ENCODE measurements at regions not wholly inside any gene's neighbourhood (a gene's known extent, or its start where the extent isn't known, plus 50 kb on each side); places are given as distances from the start of the nearest gene placed in this dataset.

- no peak for TF ChIP-seq ZNF311 (CRISPR knock-in tag; IDR thresholded peaks at IDR 0.05)
- no peaks in the 10 kb centered on the region for H3K27me3 ChIP-seq (ENCODE audit: control insufficient read depth in 2 of 2, insufficient read depth in 2 of 2, low read length in 2 of 2)
- no peaks in the 10 kb centered on the region for H3K79me2 ChIP-seq (ENCODE audit: control insufficient read depth, insufficient read depth, low read length)
- no peaks in the 10 kb centered on the region for H3K36me3 ChIP-seq (ENCODE audit: control insufficient read depth, insufficient read depth, low read length)
- WGBS (ENCODE audit: insufficient coverage, low coverage, missing lambda C conversion rate): 0% methylated on average over 2 of the region's 2 CpGs
- FAIRE-seq (no peak), DNase-seq (ENCODE audit: extremely low read depth in 1 of 4, low spot score in 3 of 4) (no peak), ATAC-seq (no peak)
- no peak overlapping the region for H3K4me3 ChIP-seq
- H3K4me1 ChIP-seq (replicated peaks in 1 of 2; ENCODE audit: control insufficient read depth in 2 of 2, insufficient read depth in 2 of 2, low read length in 2 of 2): no peaks in the 10 kb centered on the region
- ChIA-PET POLR2A (no interaction called here), CTCF (ENCODE audit: low intra/inter-chr PET ratio) (no interaction called here)
- H3K4me2 ChIP-seq (ENCODE audit: insufficient read depth, low read length): no peak overlapping the region
- H3K9me3 ChIP-seq (replicated peaks; ENCODE audit: control insufficient read depth, insufficient read depth, low read depth, low read length): no peaks in the 10 kb centered on the region
- intact Hi-C loops (cut with micrococcal nuclease) (no loop called here), in situ Hi-C loops (cut with MboI) (no loop called here)
- no peak overlapping the region for H2AFZ ChIP-seq (ENCODE audit: low read depth, low read length)
- H4K20me1 ChIP-seq (replicated peaks; ENCODE audit: control insufficient read depth, insufficient read depth, low read length): no peaks in the 10 kb centered on the region
- H3K27ac ChIP-seq (ENCODE audit: extremely low read depth, low read depth, low read length): no peak overlapping the region
- no peaks in the 10 kb centered on the region for H3K9me1 ChIP-seq (ENCODE audit: control insufficient read depth, insufficient read depth, low read length)
- no peak overlapping the region for H3K9ac ChIP-seq (ENCODE audit: insufficient read depth in 1 of 2, low read depth in 2 of 2, low read length in 2 of 2)
- no TSS peak for BruUV-seq (replicated peaks)
These were observed 326.9 kb upstream of the NECTIN3 start for GRCh38 chr3:110744723-110745122.

GRCh38 chr3:110749006-110749405, 322.6 kb upstream of the NECTIN3 start:
- BruUV-seq (replicated peaks): no TSS peak
- H3K9ac ChIP-seq (ENCODE audit: insufficient read depth in 1 of 2, low read depth in 2 of 2, low read length in 2 of 2): no peak overlapping the region
- CTCF ChIA-PET (ENCODE audit: low intra/inter-chr PET ratio): no interaction called here
- DNase-seq (ENCODE audit: extremely low read depth in 1 of 4, low spot score in 3 of 4) (no peak), FAIRE-seq (no peak), ATAC-seq (no peak)
- no peaks in the 10 kb centered on the region for H3K9me1 ChIP-seq (ENCODE audit: control insufficient read depth, insufficient read depth, low read length)
- H3K27ac ChIP-seq (ENCODE audit: extremely low read depth, low read depth, low read length): no peak overlapping the region
- no peaks in the 10 kb centered on the region for H3K79me2 ChIP-seq (ENCODE audit: control insufficient read depth, insufficient read depth, low read length)
- in situ Hi-C loops (cut with MboI): no loop called here
- 3% methylated on average over 6 of the region's 6 CpGs for WGBS (ENCODE audit: insufficient coverage, low coverage, missing lambda C conversion rate)
- POLR2A ChIA-PET: no interaction called here
- no peaks in the 10 kb centered on the region for H3K9me3 ChIP-seq (replicated peaks; ENCODE audit: control insufficient read depth, insufficient read depth, low read depth, low read length)
- H3K36me3 ChIP-seq (ENCODE audit: control insufficient read depth, insufficient read depth, low read length): no peaks in the 10 kb centered on the region
- H4K20me1 ChIP-seq (replicated peaks; ENCODE audit: control insufficient read depth, insufficient read depth, low read length): no peaks in the 10 kb centered on the region
- H3K4me3 ChIP-seq: no peak overlapping the region
- intact Hi-C loops (cut with micrococcal nuclease): no loop called here
- no peaks in the 10 kb centered on the region for H3K27me3 ChIP-seq (ENCODE audit: control insufficient read depth in 2 of 2, insufficient read depth in 2 of 2, low read length in 2 of 2)
- no peak overlapping the region for H3K4me2 ChIP-seq (ENCODE audit: insufficient read depth, low read length)
- H3K4me1 ChIP-seq (replicated peaks in 1 of 2; ENCODE audit: control insufficient read depth in 2 of 2, insufficient read depth in 2 of 2, low read length in 2 of 2): no peaks in the 10 kb centered on the region
- H2AFZ ChIP-seq (ENCODE audit: low read depth, low read length): no peak overlapping the region
- TF ChIP-seq AFF1 (IDR thresholded peaks at IDR 0.05; ENCODE audit: low read depth in 1 of 2, partially characterized antibody in 2 of 2) (no peak), HMG20B (CRISPR knock-in tag; IDR thresholded peaks at IDR 0.05) (no peak), RBM22 (IDR thresholded peaks at IDR 0.05; ENCODE audit: low read depth, low read length, poor library complexity, severe bottlenecking) (no peak), DIDO1 (tag; IDR thresholded peaks at IDR 0.05; ENCODE audit: low read depth) (no peak), CHAMP1 (IDR thresholded peaks at IDR 0.05) (no peak), ZBTB5 (IDR thresholded peaks at IDR 0.05) (no peak), SMARCB1 (IDR thresholded peaks at IDR 0.05; ENCODE audit: insufficient read length, low read depth) (no peak)

Data from K562 (cell line).